Activated CD4-positive, CD25-positive, alpha-beta regulatory T cell (primary cell): ENCODE measurements at regions not wholly inside any gene's neighbourhood (a gene's known extent, or its start where the extent isn't known, plus 50 kb on each side); places are given as distances from the start of the nearest gene placed in this dataset.
A peak's percentile ranks its signal among the peaks of the same experiment; 100 is the strongest.

Experiments
- DNase-seq, 4 experiments: peaks; one replicate each; lab custom pipeline; 2025; lab: John Stamatoyannopoulos, UW

GRCh38 chr13:50071379-50071778 is 56.1 kb downstream of the KCNRG start:
- no peak for DNase-seq

GRCh38 chr13:50072676-50073075 is 57.4 kb downstream of the KCNRG start:
- DNase-seq, result no peak

- no peak for DNase-seq
These were observed 58.1 kb downstream of the KCNRG start for GRCh38 chr13:50073340-50073739.

- DNase-seq, result no peak
These were observed 59.6 kb downstream of the KCNRG start for GRCh38 chr13:50074843-50075242.

GRCh38 chr13:50075619-50076097 is 60.4 kb downstream of the KCNRG start:
- no peak for DNase-seq

- no peak for DNase-seq
These were observed 62.2 kb downstream of the KCNRG start for GRCh38 chr13:50077431-50077830.

GRCh38 chr13:50078231-50078894 is 63.1 kb downstream of the KCNRG start:
- DNase-seq, result no peak

- no peak for DNase-seq
These were observed 63.8 kb downstream of the KCNRG start for GRCh38 chr13:50078895-50079654.

- DNase-seq, result no peak
These were observed 64.5 kb downstream of the KCNRG start for GRCh38 chr13:50079655-50080202.

- DNase-seq, result no peak
These were observed 65.1 kb downstream of the KCNRG start for GRCh38 chr13:50080203-50080910.

GRCh38 chr13:50080911-50081678 is 65.9 kb downstream of the KCNRG start:
- DNase-seq, result peak; percentile 22 to 36 (median 33)

- DNase-seq, result peak; percentile 93 to 98 (median 96)
These were observed 66.6 kb downstream of the KCNRG start for GRCh38 chr13:50081679-50082425.

GRCh38 chr13:50082426-50083281 is 67.4 kb downstream of the KCNRG start:
- DNase-seq, result peak; percentile 40 to 49 (median 47)

- no peak for DNase-seq
These were observed 69.8 kb downstream of the KCNRG start for GRCh38 chr13:50085063-50085462.

GRCh38 chr13:50089633-50090032 is 74.4 kb downstream of the KCNRG start:
- DNase-seq, result no peak

- DNase-seq, result no peak
These were observed 75.0 kb downstream of the KCNRG start for GRCh38 chr13:50090211-50090610.

GRCh38 chr13:50094615-50095293 is 79.5 kb downstream of the KCNRG start:
- no peak for DNase-seq

GRCh38 chr13:50098693-50099092 is 83.4 kb downstream of the KCNRG start:
- DNase-seq, result no peak

- DNase-seq, result no peak
These were observed 84.2 kb downstream of the KCNRG start for GRCh38 chr13:50099473-50099872.
